PC-9 (cell line): ENCODE measurements at regions not wholly inside any gene's neighbourhood (a gene's known extent, or its start where the extent isn't known, plus 50 kb on each side); places are given as distances from the start of the nearest gene placed in this dataset.

Experiments
- BruUV-seq: library from RNA; stranded (reverse); fragments of 400-500 nt; replicated peaks from 2 replicates; lab custom pipeline; 2021; lab: Mats Ljungman, UMichigan
- CTCF ChIA-PET: fragments of 300-600 bp; sonication (Branson Sonifier 250); formaldehyde crosslinking; loops from one replicate; lab custom pipeline; 2022; ENCODE audit warnings: antibody characterized with exemption; lab: Charles Lee
- POLR2A ChIA-PET: fragments of 300-600 bp; sonication (Branson Sonifier 250); formaldehyde crosslinking; loops from one replicate; lab custom pipeline; 2022; ENCODE audit warnings: antibody characterized with exemption; ENCODE audit not compliant: unreplicated experiment; lab: Charles Lee
- DNase-seq, 2 experiments: peaks; one replicate each; pipeline versions ENCODE4 v3.0.0 to v3.0.0-alpha.2; 2015 to 2022; ENCODE audit warnings: mixed read lengths in 1 of 2
- H2AFZ ChIP-seq: fragments of 200-600 bp; sonication (generic); 2 replicates; pipeline ENCODE4 v1.8.1; 2017; ENCODE audit warnings: antibody characterized with exemption
- H3F3A ChIP-seq: fragments of 200-600 bp; sonication (generic); 2 replicates; pipeline ENCODE4 v1.8.1; 2017; ENCODE audit warnings: antibody characterized with exemption, mild to moderate bottlenecking, low read depth; ENCODE audit not compliant: insufficient read depth
- H3K27ac ChIP-seq: fragments of 200-600 bp; sonication (generic); 2 replicates; pipeline ENCODE4 v1.6.1; 2016; ENCODE audit warnings: mixed run types
- H3K27me3 ChIP-seq: fragments of 200-600 bp; sonication (generic); 2 replicates; pipeline ENCODE4 v1.6.1; 2016; ENCODE audit warnings: low read depth, mixed run types; ENCODE audit not compliant: insufficient read depth
- H3K36me3 ChIP-seq: fragments of 200-600 bp; sonication (generic); 2 replicates; pipeline ENCODE4 v1.6.1; 2016; ENCODE audit warnings: low read depth, mixed run types
- H3K4me1 ChIP-seq: fragments of 200-600 bp; sonication (generic); replicated peaks from 2 replicates; pipeline ENCODE4 v1.6.1; 2016; ENCODE audit warnings: mixed run types; ENCODE audit not compliant: insufficient read depth
- H3K4me2 ChIP-seq: fragments of 200-600 bp; sonication (generic); 2 replicates; pipeline ENCODE4 v1.6.1; 2017; ENCODE audit warnings: mixed run types
- H3K4me3 ChIP-seq: fragments of 200-600 bp; sonication (generic); 2 replicates; pipeline ENCODE4 v1.6.1; 2016; ENCODE audit warnings: mixed run types
- H3K79me2 ChIP-seq: fragments of 200-600 bp; sonication (generic); 2 replicates; pipeline ENCODE4 v1.6.1; 2017; ENCODE audit warnings: low read depth, mixed run types
- H3K9me2 ChIP-seq: fragments of 200-600 bp; sonication (generic); 2 replicates; pipeline ENCODE4 v1.8.1; 2017; ENCODE audit warnings: mild to moderate bottlenecking; ENCODE audit not compliant: insufficient read depth
- H3K9me3 ChIP-seq: fragments of 200-600 bp; sonication (generic); 2 replicates; pipeline ENCODE4 v1.8.1; 2016; ENCODE audit warnings: low read depth; ENCODE audit not compliant: insufficient read depth
- H4K20me1 ChIP-seq: fragments of 200-600 bp; sonication (generic); 2 replicates; pipeline ENCODE4 v1.8.1; 2017; ENCODE audit not compliant: insufficient read depth
- CTCF ChIP-seq: fragments of 200-600 bp; sonication (generic); conservative IDR thresholded peaks from 2 replicates; pipeline ENCODE4 v1.6.1; 2017; ENCODE audit warnings: mixed run types, antibody characterized with exemption, mild to moderate bottlenecking, moderate library complexity
- EZH2 ChIP-seq: fragments of 200-600 bp; sonication (generic); IDR thresholded peaks from 2 replicates; pipeline ENCODE4 v1.8.0; 2017; ENCODE audit warnings: antibody characterized with exemption, low read depth
- intact Hi-C: fragments of 100-400 bp; cut with micrococcal nuclease; formaldehyde crosslinking; loops from one replicate; pipeline ENCODE4 v1.10.0; 2022; ENCODE audit not compliant: unreplicated experiment

DNA sequence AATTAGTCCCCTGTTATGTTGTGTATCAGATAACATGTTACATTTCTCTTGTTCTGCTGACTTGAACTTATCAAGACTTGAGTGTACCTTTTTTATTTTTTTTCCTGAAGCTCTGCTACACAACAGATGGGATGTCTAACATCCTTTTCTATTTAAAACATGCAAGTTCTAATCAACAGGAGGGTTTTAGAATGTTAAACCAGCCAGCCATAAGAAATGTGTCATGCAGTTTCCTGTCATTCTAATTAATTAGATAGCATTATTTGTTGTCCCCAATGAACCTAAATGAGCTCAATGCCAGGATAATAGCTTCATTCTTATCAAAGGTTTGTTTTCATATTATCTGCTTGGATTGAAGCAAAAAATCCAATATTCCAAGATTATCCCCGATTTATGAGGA, 958.2 kb downstream of the PCDH7 start:
- Histone ChIP-seq H3K4me2 (no peak overlapping the region), H3K27me3 (no peaks in the 10 kb centered on the region), H3K27ac (no peak overlapping the region), H4K20me1 (no peaks in the 10 kb centered on the region), H3K4me1 (no peaks in the 10 kb centered on the region), H3K4me3 (no peak overlapping the region), H3K9me2 (no peaks in the 10 kb centered on the region), H3K9me3 (no peaks in the 10 kb centered on the region), H3F3A (no peaks in the 10 kb centered on the region), H3K36me3 (no peaks in the 10 kb centered on the region), H2AFZ (no peak overlapping the region), H3K79me2 (no peaks in the 10 kb centered on the region)
- no peak for TF ChIP-seq CTCF
- TF ChIP-seq EZH2: no peak
- CTCF ChIA-PET: no interaction called here
- intact Hi-C loops: no loop called here
- POLR2A ChIA-PET: interaction anchor here (0.5 kb wide), 1 partner anchor 993 kb away, joined by 3 read pairs; no protein-coding TSS in a partner anchor
- DNase-seq: no peak
- BruUV-seq: no TSS peak

DNA sequence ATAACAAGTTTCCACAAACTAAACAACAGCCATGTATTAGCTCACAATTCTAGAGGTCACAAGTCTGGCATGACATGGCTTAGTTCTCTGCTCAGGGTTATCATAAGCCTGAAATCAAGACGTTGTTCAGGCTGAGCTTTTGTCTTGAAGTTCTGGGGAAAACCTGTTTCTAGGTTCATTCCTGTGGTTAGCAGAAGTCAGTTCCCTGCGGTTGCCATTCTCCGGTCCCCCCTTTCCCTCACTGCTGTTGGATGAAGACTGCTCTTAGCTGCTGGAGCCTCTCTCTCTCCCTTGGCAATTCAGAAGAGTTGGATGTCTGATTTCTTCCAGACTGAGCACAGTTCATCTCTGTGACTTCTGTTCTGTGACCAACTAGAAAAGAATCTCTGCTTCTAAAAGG, 962.6 kb downstream of the PCDH7 start:
- Histone ChIP-seq H3K27me3 (no peaks in the 10 kb centered on the region), H3K4me1 (no peaks in the 10 kb centered on the region), H3K9me3 (no peaks in the 10 kb centered on the region), H3K4me3 (no peak overlapping the region), H3K27ac (no peak overlapping the region), H4K20me1 (no peaks in the 10 kb centered on the region), H2AFZ (no peak overlapping the region), H3K79me2 (no peaks in the 10 kb centered on the region), H3F3A (no peaks in the 10 kb centered on the region), H3K9me2 (no peaks in the 10 kb centered on the region), H3K4me2 (no peak overlapping the region), H3K36me3 (no peaks in the 10 kb centered on the region)
- intact Hi-C loops: no loop called here
- ChIA-PET POLR2A (no interaction called here), CTCF (no interaction called here)
- no peak for TF ChIP-seq EZH2
- TF ChIP-seq CTCF: no peak
- peak in 1 of 2 experiments; percentile 3 for DNase-seq
- BruUV-seq: no TSS peak

GRCh38 chr4:31687717-31688342, 967.7 kb downstream of the PCDH7 start:
- Histone ChIP-seq H3K4me1 (no peaks in the 10 kb centered on the region), H3K9me2 (no peaks in the 10 kb centered on the region), H2AFZ (no peak overlapping the region), H3K27ac (no peak overlapping the region), H3K4me2 (no peak overlapping the region), H3F3A (no peaks in the 10 kb centered on the region), H3K4me3 (no peak overlapping the region), H3K9me3 (no peaks in the 10 kb centered on the region), H4K20me1 (no peaks in the 10 kb centered on the region), H3K27me3 (no peaks in the 10 kb centered on the region), H3K79me2 (no peaks in the 10 kb centered on the region), H3K36me3 (no peaks in the 10 kb centered on the region)
- no peak for TF ChIP-seq CTCF
- no peak for DNase-seq
- intact Hi-C loops: loop anchor here (5.0 kb wide), 1 partner anchor 516 kb away; no protein-coding TSS in a partner anchor
- ChIA-PET CTCF (no interaction called here), POLR2A (no interaction called here)
- BruUV-seq: no TSS peak
